ENCODE measurements at regions not wholly inside any gene's neighbourhood (a gene's known extent, or its start where the extent isn't known, plus 50 kb on each side); places are given as distances from the start of the nearest gene placed in this dataset.

GRCh38 chr7:85749696-85750453, 563.0 kb upstream of the SEMA3D start:
- no peak for TF ChIP-seq CTCF (conservative IDR thresholded peaks at IDR 0.05; ENCODE audit: low read depth)
- no peak for DNase-seq (ENCODE audit: low spot score)
- ChIA-PET POLR2A (ENCODE audit: low non-redundant PET) (no interaction called here), CTCF (interaction anchor here (0.6 to 1.3 kb wide), 5 partner anchors 12 to 708 kb away, joined by 3 to 6 read pairs (median 3); no protein-coding TSS in a partner anchor)
- H3K27ac ChIP-seq, result no peak overlapping the region

GRCh38 chr7:85748861-85749260, 562.0 kb upstream of the SEMA3D start:
- ChIA-PET CTCF (interaction anchor here (0.5 to 1.3 kb wide), 4 partner anchors 11 to 693 kb away, joined by 3 read pairs; no protein-coding TSS in a partner anchor), POLR2A (ENCODE audit: low non-redundant PET) (no interaction called here)
- DNase-seq (ENCODE audit: low spot score), result no peak

GRCh38 chr7:85737426-85737825, 550.6 kb upstream of the SEMA3D start:
- ChIA-PET CTCF (no interaction called here), POLR2A (ENCODE audit: low non-redundant PET) (no interaction called here)
- TF ChIP-seq CTCF (conservative IDR thresholded peaks at IDR 0.05; ENCODE audit: low read depth), result no peak
- no peak overlapping the region for H3K27ac ChIP-seq
- DNase-seq (ENCODE audit: low spot score), result no peak

More at GRCh38 chr7:85748861-85749260, 562.0 kb upstream of the SEMA3D start:
- no peak for TF ChIP-seq CTCF (conservative IDR thresholded peaks at IDR 0.05; ENCODE audit: low read depth)
- no peak overlapping the region for H3K27ac ChIP-seq

- ChIA-PET CTCF (no interaction called here), POLR2A (ENCODE audit: low non-redundant PET) (no interaction called here)
- no peak overlapping the region for H3K27ac ChIP-seq
- DNase-seq (ENCODE audit: low spot score), result no peak
- no peak for TF ChIP-seq CTCF (conservative IDR thresholded peaks at IDR 0.05; ENCODE audit: low read depth)
Observed at GRCh38 chr7:85736085-85736484, 549.2 kb upstream of the SEMA3D start.

GRCh38 chr7:85734823-85735222, 548.0 kb upstream of the SEMA3D start:
- CTCF ChIA-PET, result interaction anchor here (0.6 kb wide), 1 partner anchor 303 kb away, joined by 3 read pairs; no protein-coding TSS in a partner anchor
- POLR2A ChIA-PET (ENCODE audit: low non-redundant PET), result no interaction called here
- no peak for TF ChIP-seq CTCF (conservative IDR thresholded peaks at IDR 0.05; ENCODE audit: low read depth)
- no peak for DNase-seq (ENCODE audit: low spot score)
- H3K27ac ChIP-seq, result no peak overlapping the region

GRCh38 chr7:85733169-85733915, 546.5 kb upstream of the SEMA3D start:
- no peak for TF ChIP-seq CTCF (conservative IDR thresholded peaks at IDR 0.05; ENCODE audit: low read depth)
- ChIA-PET POLR2A (ENCODE audit: low non-redundant PET) (no interaction called here), CTCF (interaction anchor here (0.8 kb wide), 1 partner anchor 16 kb away, joined by 3 read pairs; no protein-coding TSS in a partner anchor)
- DNase-seq (ENCODE audit: low spot score), result no peak
- no peak overlapping the region for H3K27ac ChIP-seq

Data from RWPE1 (cell line).